Keratinocyte (primary cell): ENCODE measurements at regions not wholly inside any gene's neighbourhood (a gene's known extent, or its start where the extent isn't known, plus 50 kb on each side); places are given as distances from the start of the nearest gene placed in this dataset.

ENCODE experiments used
- DNase-seq: peaks from one replicate; pipeline ENCODE4 v3.0.0-alpha.2; 2011; ENCODE audit warnings: low read depth, missing footprints, low spot score
- FAIRE-seq: peaks from 2 replicates; lab custom pipeline; 2011; peaks lifted over from hg19 to GRCh38; lab: Jason Lieb, UNC
- H2AFZ ChIP-seq: 2 replicates; pipeline ENCODE4 v1.6.0; 2012; ENCODE audit warnings: low read length, control low read depth, inconsistent platforms; ENCODE audit not compliant: control insufficient read depth
- H3K27ac ChIP-seq: 2 replicates; pipeline ENCODE4 v1.5.1; 2011; ENCODE audit warnings: low read length; ENCODE audit not compliant: control insufficient read depth, insufficient read depth
- H3K27me3 ChIP-seq: 3 replicates; pipeline ENCODE4 v1.6.0; 2011; ENCODE audit warnings: low read length; ENCODE audit not compliant: control insufficient read depth, insufficient read depth; ENCODE audit errors: extremely low read depth
- H3K36me3 ChIP-seq, 2 experiments: 2 replicates in 1 of 2; 3 replicates in 1 of 2; pipeline ENCODE4 v1.5.1; 2011; ENCODE audit warnings: low read length in 2 of 2, mild to moderate bottlenecking in 1 of 2; ENCODE audit not compliant: control insufficient read depth in 2 of 2, insufficient read depth in 2 of 2; ENCODE audit errors: extremely low read depth in 1 of 2
- H3K4me1 ChIP-seq: 3 replicates; pipeline ENCODE4 v1.5.1; 2011; ENCODE audit warnings: low read length; ENCODE audit not compliant: control insufficient read depth, insufficient read depth; ENCODE audit errors: extremely low read depth
- H3K4me2 ChIP-seq: 3 replicates; pipeline ENCODE4 v1.6.0; 2011; ENCODE audit warnings: low read depth, low read length; ENCODE audit not compliant: control insufficient read depth, insufficient read depth; ENCODE audit errors: extremely low read depth
- H3K4me3 ChIP-seq, 3 experiments: fragments of 200-600 bp in 1 of 3; sonication (generic) in 1 of 3; 2 replicates in 2 of 3; 3 replicates in 1 of 3; pipeline ENCODE4 v1.5.1; 2011 to 2016; ENCODE audit warnings: low read length in 3 of 3, mild to moderate bottlenecking in 3 of 3, control low read depth in 2 of 3, inconsistent platforms in 1 of 3, low read depth in 1 of 3, mixed read lengths in 1 of 3, mixed run types in 1 of 3, moderate library complexity in 1 of 3; ENCODE audit not compliant: control insufficient read depth in 2 of 3, insufficient read depth in 2 of 3; ENCODE audit errors: extremely low read depth in 1 of 3
- H3K79me2 ChIP-seq: 2 replicates; pipeline ENCODE4 v1.6.0; 2012; ENCODE audit warnings: low read length; ENCODE audit not compliant: control insufficient read depth, insufficient read depth
- H3K9ac ChIP-seq: 3 replicates; pipeline ENCODE4 v1.6.0; 2011; ENCODE audit warnings: low read length; ENCODE audit not compliant: control insufficient read depth, insufficient read depth; ENCODE audit errors: extremely low read depth
- H3K9me1 ChIP-seq: 3 replicates; pipeline ENCODE4 v1.6.0; 2011; ENCODE audit warnings: low read length; ENCODE audit not compliant: control insufficient read depth, insufficient read depth; ENCODE audit errors: extremely low read depth
- H3K9me3 ChIP-seq: 2 replicates; pipeline ENCODE4 v1.5.1; 2012; ENCODE audit warnings: low read depth, low read length; ENCODE audit not compliant: control insufficient read depth
- H4K20me1 ChIP-seq: 3 replicates; pipeline ENCODE4 v1.6.0; 2011; ENCODE audit warnings: low read length; ENCODE audit not compliant: control insufficient read depth, insufficient read depth; ENCODE audit errors: extremely low read depth
- EZH2 ChIP-seq: IDR thresholded peaks from one replicate; pipeline ENCODE4 v1.6.1; 2012; ENCODE audit warnings: inconsistent platforms, mild to moderate bottlenecking, low read length, moderate library complexity
- dilution Hi-C: fragments of 300-500 bp; cut with MboI; formaldehyde crosslinking; loops from one replicate; pipeline ENCODE4 v1.7.0; 2020; ENCODE audit warnings: low sequenced_read_pairs; ENCODE audit not compliant: extremely low pct_ligation_motif_present
- TF ChIP-seq, protein P1 (sequence below), 3 experiments: IDR thresholded peaks in 1 of 3; conservative IDR thresholded peaks in 1 of 3; optimal IDR thresholded peaks in 1 of 3; 2 replicates in 2 of 3; 3 replicates in 1 of 3; pipeline versions ENCODE3 to v1.5.1; 2011; ENCODE audit warnings: low read length in 3 of 3, mild to moderate bottlenecking in 3 of 3, moderate library complexity in 2 of 3, control low read depth in 1 of 3, inconsistent platforms in 1 of 3; ENCODE audit not compliant: insufficient read depth in 2 of 3; ENCODE audit errors: extremely low read depth in 1 of 3

- DNase-seq = no peak
- Histone ChIP-seq H4K20me1 (no peaks in the 10 kb centered on the region), H3K27me3 (no peaks in the 10 kb centered on the region), H3K4me1 (no peaks in the 10 kb centered on the region), H3K9me3 (no peaks in the 10 kb centered on the region), H3K4me3 (no peak overlapping the region), H3K4me2 (no peak overlapping the region), H3K79me2 (no peaks in the 10 kb centered on the region), H3K27ac (no peak overlapping the region), H2AFZ (no peak overlapping the region), H3K9me1 (no peaks in the 10 kb centered on the region), H3K36me3 (no peaks in the 10 kb centered on the region), H3K9ac (no peak overlapping the region)
- TF ChIP-seq EZH2 = no peak
- TF ChIP-seq, protein P1, sequence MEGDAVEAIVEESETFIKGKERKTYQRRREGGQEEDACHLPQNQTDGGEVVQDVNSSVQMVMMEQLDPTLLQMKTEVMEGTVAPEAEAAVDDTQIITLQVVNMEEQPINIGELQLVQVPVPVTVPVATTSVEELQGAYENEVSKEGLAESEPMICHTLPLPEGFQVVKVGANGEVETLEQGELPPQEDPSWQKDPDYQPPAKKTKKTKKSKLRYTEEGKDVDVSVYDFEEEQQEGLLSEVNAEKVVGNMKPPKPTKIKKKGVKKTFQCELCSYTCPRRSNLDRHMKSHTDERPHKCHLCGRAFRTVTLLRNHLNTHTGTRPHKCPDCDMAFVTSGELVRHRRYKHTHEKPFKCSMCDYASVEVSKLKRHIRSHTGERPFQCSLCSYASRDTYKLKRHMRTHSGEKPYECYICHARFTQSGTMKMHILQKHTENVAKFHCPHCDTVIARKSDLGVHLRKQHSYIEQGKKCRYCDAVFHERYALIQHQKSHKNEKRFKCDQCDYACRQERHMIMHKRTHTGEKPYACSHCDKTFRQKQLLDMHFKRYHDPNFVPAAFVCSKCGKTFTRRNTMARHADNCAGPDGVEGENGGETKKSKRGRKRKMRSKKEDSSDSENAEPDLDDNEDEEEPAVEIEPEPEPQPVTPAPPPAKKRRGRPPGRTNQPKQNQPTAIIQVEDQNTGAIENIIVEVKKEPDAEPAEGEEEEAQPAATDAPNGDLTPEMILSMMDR (optimal IDR thresholded peaks at IDR 0.05 in 1 of 3, IDR thresholded peaks at IDR 0.05 in 1 of 3, conservative IDR thresholded peaks at IDR 0.05 in 1 of 3; ENCODE audit: extremely low read depth in 1 of 3, insufficient read depth in 2 of 3, low read length in 3 of 3) = no peak
- dilution Hi-C loops = no loop called here
- FAIRE-seq = no peak
These were observed 469.9 kb upstream of the SMIM21 start for GRCh38 chr18:75897386-75897785.

- Histone ChIP-seq H3K4me1 (no peaks in the 10 kb centered on the region), H3K4me3 (no peak overlapping the region), H3K27ac (no peak overlapping the region), H3K27me3 (no peaks in the 10 kb centered on the region), H3K9me1 (no peaks in the 10 kb centered on the region), H3K9ac (no peak overlapping the region), H4K20me1 (no peaks in the 10 kb centered on the region), H3K9me3 (no peaks in the 10 kb centered on the region), H3K36me3 (no peaks in the 10 kb centered on the region), H2AFZ (no peak overlapping the region), H3K4me2 (no peak overlapping the region), H3K79me2 (no peaks in the 10 kb centered on the region)
- dilution Hi-C loops = no loop called here
- TF ChIP-seq EZH2 = no peak
- TF ChIP-seq, protein P1 (optimal IDR thresholded peaks at IDR 0.05 in 1 of 3, IDR thresholded peaks at IDR 0.05 in 1 of 3, conservative IDR thresholded peaks at IDR 0.05 in 1 of 3; ENCODE audit: extremely low read depth in 1 of 3, insufficient read depth in 2 of 3, low read length in 3 of 3) = no peak
- DNase-seq = no peak
- FAIRE-seq = no peak
These were observed 469.4 kb upstream of the SMIM21 start for GRCh38 chr18:75896865-75897264.
